ENCODE measurements at regions not wholly inside any gene's neighbourhood (a gene's known extent, or its start where the extent isn't known, plus 50 kb on each side); places are given as distances from the start of the nearest gene placed in this dataset.

- TF ChIP-seq, protein P1, sequence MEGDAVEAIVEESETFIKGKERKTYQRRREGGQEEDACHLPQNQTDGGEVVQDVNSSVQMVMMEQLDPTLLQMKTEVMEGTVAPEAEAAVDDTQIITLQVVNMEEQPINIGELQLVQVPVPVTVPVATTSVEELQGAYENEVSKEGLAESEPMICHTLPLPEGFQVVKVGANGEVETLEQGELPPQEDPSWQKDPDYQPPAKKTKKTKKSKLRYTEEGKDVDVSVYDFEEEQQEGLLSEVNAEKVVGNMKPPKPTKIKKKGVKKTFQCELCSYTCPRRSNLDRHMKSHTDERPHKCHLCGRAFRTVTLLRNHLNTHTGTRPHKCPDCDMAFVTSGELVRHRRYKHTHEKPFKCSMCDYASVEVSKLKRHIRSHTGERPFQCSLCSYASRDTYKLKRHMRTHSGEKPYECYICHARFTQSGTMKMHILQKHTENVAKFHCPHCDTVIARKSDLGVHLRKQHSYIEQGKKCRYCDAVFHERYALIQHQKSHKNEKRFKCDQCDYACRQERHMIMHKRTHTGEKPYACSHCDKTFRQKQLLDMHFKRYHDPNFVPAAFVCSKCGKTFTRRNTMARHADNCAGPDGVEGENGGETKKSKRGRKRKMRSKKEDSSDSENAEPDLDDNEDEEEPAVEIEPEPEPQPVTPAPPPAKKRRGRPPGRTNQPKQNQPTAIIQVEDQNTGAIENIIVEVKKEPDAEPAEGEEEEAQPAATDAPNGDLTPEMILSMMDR (IDR thresholded peaks at IDR 0.05), result no peak
- TF ChIP-seq POLR2A (IDR thresholded peaks at IDR 0.05), result no peak
- Histone ChIP-seq H3K27ac (no peak overlapping the region), H3K36me3 (no peaks in the 10 kb centered on the region), H3K4me3 (no peak overlapping the region), H3K9me3 (no peaks in the 10 kb centered on the region), H3K4me1 (no peaks in the 10 kb centered on the region), H3K27me3 (no peaks in the 10 kb centered on the region)
- DNase-seq, result no peak
Observed at GRCh38 chr16:64892835-64893785, 228.8 kb downstream of the CDH11 start.

- no peaks in the 10 kb centered on the region for H3K36me3 ChIP-seq
- no peaks in the 10 kb centered on the region for H3K27me3 ChIP-seq
- no peaks in the 10 kb centered on the region for H3K9me3 ChIP-seq
- H3K4me3 ChIP-seq, result no peak overlapping the region
- DNase-seq, result no peak
- no peak overlapping the region for H3K27ac ChIP-seq
- TF ChIP-seq POLR2A (IDR thresholded peaks at IDR 0.05), result no peak
- TF ChIP-seq, protein P1 (IDR thresholded peaks at IDR 0.05), result no peak
- H3K4me1 ChIP-seq, result no peaks in the 10 kb centered on the region
Observed at GRCh38 chr16:64889446-64889845, 232.4 kb downstream of the CDH11 start.

- Histone ChIP-seq H3K9me3 (no peaks in the 10 kb centered on the region), H3K4me3 (no peak overlapping the region), H3K27me3 (no peaks in the 10 kb centered on the region), H3K36me3 (no peaks in the 10 kb centered on the region), H3K27ac (no peak overlapping the region), H3K4me1 (no peaks in the 10 kb centered on the region)
- DNase-seq, result no peak
- TF ChIP-seq, protein P1 (IDR thresholded peaks at IDR 0.05), result no peak
- TF ChIP-seq POLR2A (IDR thresholded peaks at IDR 0.05), result no peak
Observed at GRCh38 chr16:64887651-64888050, 234.2 kb downstream of the CDH11 start.

GRCh38 chr16:64882078-64882784, 239.6 kb downstream of the CDH11 start:
- Histone ChIP-seq H3K4me1 (no peaks in the 10 kb centered on the region), H3K27ac (no peak overlapping the region)

GRCh38 chr16:64880994-64881393, 240.9 kb downstream of the CDH11 start:
- no peak overlapping the region for H3K27ac ChIP-seq
- H3K36me3 ChIP-seq, result no peaks in the 10 kb centered on the region
- TF ChIP-seq, protein P1 (IDR thresholded peaks at IDR 0.05), result no peak
- TF ChIP-seq POLR2A (IDR thresholded peaks at IDR 0.05), result no peak
- H3K9me3 ChIP-seq, result no peaks in the 10 kb centered on the region
- no peaks in the 10 kb centered on the region for H3K27me3 ChIP-seq
- no peak overlapping the region for H3K4me3 ChIP-seq
- H3K4me1 ChIP-seq, result no peaks in the 10 kb centered on the region
- DNase-seq, result no peak

More at GRCh38 chr16:64882078-64882784, 239.6 kb downstream of the CDH11 start:
- no peak overlapping the region for H3K4me3 ChIP-seq
- no peaks in the 10 kb centered on the region for H3K36me3 ChIP-seq
- H3K9me3 ChIP-seq, result no peaks in the 10 kb centered on the region
- DNase-seq, result no peak
- TF ChIP-seq, protein P1 (IDR thresholded peaks at IDR 0.05), result no peak
- TF ChIP-seq POLR2A (IDR thresholded peaks at IDR 0.05), result no peak
- no peaks in the 10 kb centered on the region for H3K27me3 ChIP-seq
